ENCODE measurements at regions not wholly inside any gene's neighbourhood (a gene's known extent, or its start where the extent isn't known, plus 50 kb on each side); places are given as distances from the start of the nearest gene placed in this dataset.

DNA sequence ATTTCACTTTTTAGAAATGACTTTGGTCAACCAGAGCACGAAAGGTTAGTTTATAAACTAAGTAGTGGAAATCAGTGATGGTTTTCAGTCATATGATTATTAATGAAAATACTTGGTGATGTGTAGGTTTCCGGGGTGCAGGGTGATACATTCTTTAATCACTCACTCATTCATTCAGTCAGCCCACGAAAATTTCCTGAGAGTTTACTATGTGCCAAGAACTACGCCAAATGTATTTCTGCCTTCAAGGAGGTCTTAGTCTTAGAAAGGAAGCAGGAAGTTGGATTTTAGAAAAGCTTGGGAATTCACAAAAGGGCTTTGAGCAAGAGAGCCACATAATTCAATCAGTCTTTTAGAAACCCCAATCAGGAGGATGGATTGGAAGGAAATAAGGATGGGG lies 543.6 kb downstream of the PLCL1 start:
- DNase-seq (ENCODE audit: low read depth, low spot score), result no peak

DNA sequence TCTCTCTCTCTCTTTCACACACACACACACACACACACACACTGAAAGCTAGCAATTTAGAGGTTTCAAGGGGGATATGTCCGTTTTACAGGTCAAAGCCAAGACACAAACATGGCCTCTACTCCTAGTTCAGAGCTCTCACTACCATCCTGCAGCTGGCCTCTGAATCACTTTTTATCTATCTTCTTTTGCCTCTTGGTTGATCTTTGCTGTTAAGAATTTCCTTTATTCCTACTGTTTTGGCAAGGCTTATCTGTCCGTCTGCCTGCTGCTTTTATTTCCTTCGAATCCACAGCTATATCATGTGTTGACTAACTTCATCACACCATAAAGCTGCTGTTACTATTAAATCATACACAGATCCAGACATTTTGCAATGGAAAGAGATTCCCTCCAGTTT lies 543.0 kb downstream of the PLCL1 start:
- DNase-seq (ENCODE audit: low read depth, low spot score), result no peak

DNA sequence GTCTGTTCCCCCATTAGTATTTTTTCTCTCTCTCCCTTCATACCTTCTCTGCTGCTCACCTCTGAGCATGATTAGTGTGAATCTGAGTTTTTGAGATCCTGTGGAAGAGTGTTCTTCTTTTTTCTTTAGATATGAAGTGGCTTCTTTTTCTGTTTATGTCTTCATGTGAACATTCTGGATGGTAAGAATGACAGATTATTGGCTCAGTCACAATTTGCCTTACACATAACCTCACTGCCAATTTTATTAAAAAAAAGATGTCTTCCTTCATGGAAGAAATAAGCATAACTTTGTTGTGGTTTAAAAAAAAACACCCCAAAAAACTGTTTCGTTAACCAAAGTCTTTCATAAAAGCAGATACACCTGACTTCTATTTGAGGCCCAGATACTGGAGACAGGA lies 539.1 kb downstream of the PLCL1 start:
- DNase-seq (ENCODE audit: low read depth, low spot score), result no peak

- DNase-seq (ENCODE audit: low read depth, low spot score), result no peak
Measured at GRCh38 chr2:198340846-198341245, 536.5 kb downstream of the PLCL1 start.

GRCh38 chr2:198339116-198339515 lies 534.7 kb downstream of the PLCL1 start:
- DNase-seq (ENCODE audit: low read depth, low spot score), result no peak

DNA sequence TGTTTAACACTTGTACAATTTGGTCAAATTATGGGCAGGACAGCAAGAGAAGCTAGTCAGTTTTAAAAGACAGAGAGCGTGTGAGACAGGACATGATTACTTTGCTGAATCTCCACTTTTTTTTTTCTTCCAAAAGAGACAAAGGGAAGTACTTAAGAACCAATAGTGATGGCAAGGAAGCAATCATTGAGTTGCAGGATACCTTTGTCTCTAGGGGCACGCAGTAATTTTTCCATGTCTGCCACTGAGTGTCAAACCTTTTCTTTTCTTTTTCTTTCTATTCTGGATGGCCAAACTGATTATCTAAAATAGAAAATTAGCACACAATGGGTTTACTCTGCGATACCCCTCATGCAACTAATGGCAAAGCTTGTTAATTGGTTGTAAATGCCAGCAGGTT lies 533.0 kb downstream of the PLCL1 start:
- DNase-seq (ENCODE audit: low read depth, low spot score), result no peak

GRCh38 chr2:198328454-198328853 lies 524.1 kb downstream of the PLCL1 start:
- no peak for DNase-seq (ENCODE audit: low read depth, low spot score)

- no peak for DNase-seq (ENCODE audit: low read depth, low spot score)
Measured at GRCh38 chr2:198327526-198327925, 523.1 kb downstream of the PLCL1 start.

DNA sequence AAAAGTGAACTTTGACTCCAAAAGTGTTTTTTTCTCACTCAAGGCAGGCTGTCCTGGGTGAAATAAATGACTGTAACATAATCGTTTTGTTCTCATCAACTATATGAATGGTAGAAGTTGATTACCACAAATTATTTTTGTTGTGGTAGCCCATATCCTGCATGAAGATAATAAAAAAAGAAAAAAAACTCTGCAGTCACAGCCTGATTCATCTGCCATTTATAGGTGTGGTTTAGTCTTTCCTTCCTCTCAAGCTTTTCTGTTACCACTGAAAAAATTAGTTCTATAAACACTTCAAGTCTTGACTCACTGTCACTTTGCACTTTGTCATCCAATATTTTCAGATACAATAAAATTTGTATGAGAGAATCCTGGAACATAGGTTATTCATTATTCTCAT lies 522.0 kb downstream of the PLCL1 start:
- no peak for DNase-seq (ENCODE audit: low read depth, low spot score)

- DNase-seq (ENCODE audit: low read depth, low spot score), result no peak
Measured at GRCh38 chr2:198325359-198325758, 521.0 kb downstream of the PLCL1 start.

GRCh38 chr2:198324071-198324470 lies 519.7 kb downstream of the PLCL1 start:
- no peak for DNase-seq (ENCODE audit: low read depth, low spot score)

DNA sequence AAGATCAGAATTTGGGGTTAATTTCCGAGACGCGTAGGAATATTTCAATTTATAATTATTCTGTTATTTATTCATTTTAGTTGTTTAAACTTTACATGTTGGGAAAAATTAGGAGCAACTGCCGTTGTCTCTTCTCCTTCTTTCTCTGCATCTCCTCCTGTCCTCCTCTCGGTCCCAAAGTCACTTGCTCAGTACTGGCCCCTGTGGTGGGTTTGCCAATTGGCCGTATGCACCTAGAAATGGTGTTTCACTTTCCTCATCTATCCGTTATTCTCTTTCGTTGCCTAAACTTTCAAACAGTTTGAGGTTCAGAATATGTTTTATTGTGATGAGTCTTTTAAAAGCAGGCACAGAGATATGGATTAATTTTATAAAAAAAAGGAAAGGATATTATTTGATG lies 517.9 kb downstream of the PLCL1 start:
- DNase-seq (ENCODE audit: low read depth, low spot score), result no peak

- DNase-seq (ENCODE audit: low read depth, low spot score), result no peak
Measured at GRCh38 chr2:198321522-198322088, 517.2 kb downstream of the PLCL1 start.

- DNase-seq (ENCODE audit: low read depth, low spot score), result no peak
Measured at GRCh38 chr2:198316852-198317396, 512.5 kb downstream of the PLCL1 start.

GRCh38 chr2:198315791-198316630 lies 511.6 kb downstream of the PLCL1 start:
- no peak for DNase-seq (ENCODE audit: low read depth, low spot score)

- peak; percentile 25 for DNase-seq (ENCODE audit: low read depth, low spot score)
Measured at GRCh38 chr2:198314559-198315153, 510.3 kb downstream of the PLCL1 start.

GRCh38 chr2:198312596-198313483 lies 508.4 kb downstream of the PLCL1 start:
- no peak for DNase-seq (ENCODE audit: low read depth, low spot score)

DNA sequence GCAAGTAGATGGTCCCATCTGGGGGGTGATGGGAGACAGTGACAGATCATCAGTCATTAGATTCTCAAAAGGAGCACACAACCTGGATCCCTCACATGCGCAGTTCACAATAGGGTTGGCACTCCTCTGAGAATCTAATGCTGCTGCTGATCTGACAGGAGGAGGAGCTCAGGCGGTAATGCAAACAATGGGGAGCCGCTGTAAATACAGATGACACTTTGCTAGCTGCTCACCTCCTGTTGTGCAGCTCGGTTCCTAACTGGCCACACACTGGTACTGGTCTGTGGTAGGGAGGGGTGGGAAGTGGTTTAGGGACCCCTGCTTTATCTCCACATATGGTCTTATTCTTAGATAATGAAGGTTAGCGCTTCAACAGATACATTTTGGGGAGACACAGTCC lies 506.6 kb downstream of the PLCL1 start:
- no peak for DNase-seq (ENCODE audit: low read depth, low spot score)

DNA sequence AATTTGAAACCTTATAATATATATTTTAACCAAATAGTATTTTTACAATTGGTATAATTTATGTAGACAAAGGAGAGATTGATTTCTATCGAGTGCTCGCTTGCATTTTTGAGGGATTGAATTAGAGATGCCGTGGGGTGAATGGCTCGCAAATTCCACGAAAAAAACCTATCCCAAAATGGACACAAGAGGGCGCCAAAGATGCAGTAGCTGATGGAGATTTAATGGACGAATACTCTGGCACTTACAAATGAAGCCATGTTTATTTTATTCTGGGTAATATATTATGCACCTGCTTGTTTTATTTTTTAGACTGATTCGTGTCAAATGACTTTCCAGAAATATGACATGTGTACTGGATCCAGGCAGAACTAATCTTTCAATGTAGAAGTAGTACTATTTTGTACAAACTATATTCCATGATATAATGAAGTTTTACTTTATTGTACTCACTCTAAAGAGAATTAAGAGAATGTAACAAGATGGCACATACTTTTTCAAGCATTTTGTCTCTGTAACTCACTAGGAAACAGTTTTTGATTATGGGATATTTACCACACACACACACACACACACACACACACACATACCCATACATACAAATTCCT lies 505.4 kb downstream of the PLCL1 start:
- no peak for DNase-seq (ENCODE audit: low read depth, low spot score)

GRCh38 chr2:198309081-198309480 lies 504.7 kb downstream of the PLCL1 start:
- DNase-seq (ENCODE audit: low read depth, low spot score), result no peak

- DNase-seq (ENCODE audit: low read depth, low spot score), result no peak
Measured at GRCh38 chr2:198308368-198308767, 504.0 kb downstream of the PLCL1 start.

Measured in iPS DF 19.7 (cell line).